ENCODE measurements at regions not wholly inside any gene's neighbourhood (a gene's known extent, or its start where the extent isn't known, plus 50 kb on each side); places are given as distances from the start of the nearest gene placed in this dataset.

DNA sequence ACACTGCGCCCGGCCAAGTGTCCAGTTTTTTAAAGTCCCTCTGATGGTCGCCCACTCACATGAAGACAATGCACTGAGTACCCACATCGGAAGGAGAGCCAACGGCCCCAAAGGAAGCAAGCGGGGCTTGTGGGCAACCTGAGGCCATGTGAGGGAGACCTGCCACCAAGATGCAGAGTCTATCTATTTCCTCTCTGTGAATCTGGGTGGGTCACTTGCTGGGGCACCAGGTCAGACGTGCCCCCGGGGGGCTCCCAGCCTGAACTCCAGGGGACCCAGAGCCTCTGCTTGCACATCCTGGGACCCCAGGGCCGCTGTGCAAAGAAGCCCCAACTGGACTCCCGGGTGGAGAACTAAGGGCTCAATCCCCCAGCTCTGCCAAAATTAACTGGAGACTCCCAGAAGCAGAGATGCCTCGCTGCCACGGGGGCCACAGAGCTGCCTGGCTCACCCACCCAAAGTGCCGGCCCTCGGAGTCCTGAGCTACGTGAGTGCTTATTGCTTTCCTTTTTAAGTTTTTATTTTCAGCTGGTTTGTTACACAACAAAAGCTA, 106.4 kb downstream of the BRD1 start:
- no peak for DNase-seq (ENCODE audit: low read depth in 2 of 2, low spot score in 1 of 2)

DNA sequence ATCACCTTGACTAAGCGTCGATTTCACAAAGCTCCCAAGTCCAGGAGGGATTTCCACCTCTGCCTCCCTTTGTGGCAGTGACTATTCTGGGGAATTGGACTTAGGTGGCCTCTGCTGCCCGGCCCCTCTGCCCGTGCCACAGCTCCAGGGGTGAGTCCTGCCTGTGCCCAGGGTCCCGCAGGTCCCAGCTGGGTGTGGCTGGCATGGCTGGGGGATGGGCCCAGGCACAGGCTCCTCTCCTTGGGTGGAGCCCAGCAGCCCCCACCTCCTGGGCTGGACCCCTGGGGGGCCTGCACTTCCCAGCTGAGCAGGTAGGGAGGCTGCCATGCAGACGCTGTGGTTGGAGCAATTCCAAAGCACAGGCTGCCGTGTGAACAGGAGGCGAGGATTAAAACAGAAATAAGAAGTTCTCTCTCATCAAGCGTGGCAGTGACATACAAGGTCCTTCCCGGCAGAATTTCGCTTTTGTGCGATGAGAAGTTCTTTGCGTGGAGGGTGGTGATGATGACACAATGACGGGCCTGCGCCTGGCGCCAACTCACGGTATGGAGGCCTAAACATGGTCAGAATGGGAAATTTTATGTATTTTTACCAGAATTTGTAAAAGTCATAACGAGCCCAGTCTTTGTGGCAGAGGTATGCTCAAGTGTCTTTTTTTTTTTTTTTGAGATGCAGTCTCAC, 107.3 kb downstream of the BRD1 start:
- no peak for DNase-seq (ENCODE audit: low read depth in 2 of 2, low spot score in 1 of 2)

DNA sequence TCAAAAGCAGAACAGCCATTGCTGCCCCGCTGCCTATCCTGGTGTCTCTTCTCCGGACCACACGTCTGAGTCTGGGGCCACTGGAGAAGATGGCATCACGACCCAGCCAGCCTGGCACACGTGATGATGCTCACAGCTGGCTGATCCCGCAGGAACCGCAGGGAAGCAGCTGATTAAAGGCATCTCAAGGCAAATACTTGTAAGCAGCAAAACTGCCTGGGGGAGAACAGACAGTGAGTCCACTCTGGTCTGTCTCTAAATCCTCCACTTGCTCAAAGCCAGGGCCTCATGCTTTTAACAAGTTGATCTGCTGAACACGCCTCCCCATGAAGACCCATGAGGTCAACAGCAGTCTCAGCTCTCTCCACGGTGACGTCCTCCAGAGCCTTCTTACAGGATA, 108.6 kb downstream of the BRD1 start:
- no peak for DNase-seq (ENCODE audit: low read depth in 2 of 2, low spot score in 1 of 2)

DNA sequence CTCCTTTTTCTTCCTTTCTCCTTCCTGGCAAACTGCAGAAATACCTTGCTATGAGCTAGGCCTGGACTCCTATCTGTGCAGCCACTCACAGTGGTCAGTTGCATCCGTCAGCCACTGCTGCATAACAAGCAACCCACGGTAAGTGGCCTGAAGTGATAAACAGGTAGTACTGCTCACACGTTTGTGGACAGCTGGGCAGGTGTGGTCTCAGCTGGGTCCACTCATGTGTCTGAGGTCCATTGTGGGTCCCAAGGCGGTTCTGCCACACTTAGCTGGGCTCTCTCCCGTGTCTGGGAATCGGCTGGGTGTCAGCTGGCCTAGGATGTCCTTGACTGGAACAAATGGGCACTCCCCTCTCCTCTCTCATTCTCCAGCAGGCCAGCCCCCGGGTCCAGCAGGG, 109.3 kb downstream of the BRD1 start:
- no peak for DNase-seq (ENCODE audit: low read depth in 2 of 2, low spot score in 1 of 2)

DNA sequence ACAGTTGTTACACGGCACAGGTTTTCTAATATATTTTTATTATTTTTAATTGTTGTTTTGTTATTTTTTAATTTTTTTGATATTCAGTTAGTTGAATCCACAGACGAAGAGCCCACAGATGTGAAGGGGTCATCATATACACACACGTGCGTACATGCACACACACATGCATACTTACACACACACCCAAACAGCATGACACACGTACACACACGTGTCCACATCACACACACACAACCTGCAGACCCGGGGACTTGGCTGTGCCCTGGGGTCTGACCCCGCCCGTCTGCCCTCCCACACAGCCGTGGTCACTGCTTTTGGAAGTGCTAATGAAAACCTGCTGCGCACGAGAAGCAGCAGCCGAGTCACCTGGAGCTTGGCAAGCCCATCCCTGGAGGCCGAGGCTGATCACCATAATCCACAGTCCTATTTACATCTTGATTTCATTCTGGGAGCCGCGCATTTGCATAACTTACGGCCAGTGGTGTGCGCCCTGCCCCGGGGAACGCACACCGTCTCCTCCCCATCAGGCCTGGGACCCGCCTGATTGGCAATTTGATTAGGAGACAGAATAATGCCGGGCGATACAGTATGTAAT, 110.3 kb downstream of the BRD1 start:
- DNase-seq (ENCODE audit: low read depth in 2 of 2, low spot score in 1 of 2): no peak

DNA sequence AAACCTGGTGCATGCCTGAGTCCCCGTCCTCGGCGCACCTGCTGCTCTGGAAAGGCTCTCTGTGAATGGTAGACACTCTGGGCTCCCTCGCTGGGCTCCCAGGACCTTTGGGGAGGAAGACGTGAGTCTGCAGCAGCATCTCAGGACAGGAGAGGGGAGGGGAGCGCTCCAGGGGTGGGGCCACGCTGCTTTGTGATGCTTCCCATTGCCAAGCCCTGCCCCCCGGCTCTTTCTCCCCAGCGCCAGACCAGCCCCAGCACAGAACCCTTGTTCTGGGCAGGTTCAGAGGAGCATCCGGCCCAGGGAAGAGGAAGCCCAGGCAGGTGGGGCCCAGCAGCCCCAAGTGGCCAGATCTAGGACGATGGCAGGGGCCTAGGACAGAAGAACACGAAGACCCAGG, 111.2 kb downstream of the BRD1 start:
- no peak for DNase-seq (ENCODE audit: low read depth in 2 of 2, low spot score in 1 of 2)

DNA sequence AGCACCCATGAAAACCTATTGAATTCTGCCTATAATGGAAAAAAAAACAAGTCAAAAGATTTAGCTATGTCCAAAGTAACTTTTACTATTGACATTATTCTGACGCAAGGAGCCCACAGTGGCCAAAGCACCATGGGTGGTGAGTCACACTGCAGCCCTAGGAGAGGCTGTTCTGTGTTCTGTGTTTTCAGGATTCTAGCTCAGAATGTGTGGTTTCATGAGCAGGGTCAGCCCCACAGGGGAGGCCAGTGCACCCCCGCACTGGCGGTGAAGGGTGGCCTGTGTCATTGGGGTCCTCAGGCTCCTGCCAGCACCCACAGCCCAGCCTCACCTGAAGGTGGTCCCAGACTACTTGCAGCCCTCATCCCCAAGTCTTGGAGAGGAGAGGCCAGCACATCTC, 112.2 kb downstream of the BRD1 start:
- DNase-seq (ENCODE audit: low read depth in 2 of 2, low spot score in 1 of 2): no peak

DNA sequence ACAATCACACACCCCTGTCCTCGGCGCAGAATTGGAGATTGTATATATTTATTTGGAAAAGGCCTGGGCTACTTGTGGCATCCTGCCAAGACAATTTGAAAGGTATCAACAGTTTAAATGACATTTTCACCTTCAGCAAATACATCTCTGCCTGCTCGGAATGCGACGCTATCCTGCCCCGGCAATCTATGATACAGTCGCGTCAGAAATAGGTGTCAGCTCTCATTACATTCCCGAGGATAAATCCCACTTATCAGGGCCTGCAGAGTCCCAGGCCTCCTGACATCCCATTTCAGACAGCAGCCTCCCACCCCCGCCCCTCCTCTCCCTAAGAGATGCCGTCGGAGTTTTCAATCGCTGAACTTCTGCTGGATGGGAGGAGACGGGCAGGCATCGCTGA, 114.7 kb downstream of the BRD1 start:
- DNase-seq (ENCODE audit: low read depth in 2 of 2, low spot score in 1 of 2): no peak

DNA sequence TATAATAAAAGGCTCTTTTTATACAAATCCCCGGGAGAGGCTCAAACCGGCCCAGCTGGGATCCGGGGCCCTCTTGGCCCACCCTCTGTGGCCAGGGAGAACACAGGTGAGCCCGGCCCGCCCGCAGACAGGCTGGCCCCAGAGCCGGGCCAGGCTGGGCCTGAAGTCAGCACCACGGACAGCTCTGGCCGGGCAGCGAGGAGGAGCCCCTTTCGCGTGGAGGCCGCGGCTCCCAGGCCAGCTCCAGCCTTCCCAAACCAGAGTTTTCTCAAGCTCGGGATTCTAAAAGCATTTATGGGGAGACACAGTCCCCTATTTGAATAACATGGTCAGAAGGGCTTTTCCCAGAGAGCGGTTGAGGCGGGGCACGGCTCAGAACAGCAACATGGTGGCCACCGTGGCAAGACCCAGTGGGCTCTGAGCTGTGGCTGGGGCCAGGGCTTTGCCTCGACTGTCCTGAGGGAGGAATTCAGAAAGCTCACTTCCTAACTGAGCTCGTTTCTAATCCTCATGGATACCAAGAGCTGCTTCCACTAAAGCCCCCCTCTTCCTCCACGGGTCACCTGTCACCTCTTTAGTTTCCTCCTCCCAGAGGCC, 115.4 kb downstream of the BRD1 start:
- DNase-seq (ENCODE audit: low read depth in 2 of 2, low spot score in 1 of 2): no peak

DNA sequence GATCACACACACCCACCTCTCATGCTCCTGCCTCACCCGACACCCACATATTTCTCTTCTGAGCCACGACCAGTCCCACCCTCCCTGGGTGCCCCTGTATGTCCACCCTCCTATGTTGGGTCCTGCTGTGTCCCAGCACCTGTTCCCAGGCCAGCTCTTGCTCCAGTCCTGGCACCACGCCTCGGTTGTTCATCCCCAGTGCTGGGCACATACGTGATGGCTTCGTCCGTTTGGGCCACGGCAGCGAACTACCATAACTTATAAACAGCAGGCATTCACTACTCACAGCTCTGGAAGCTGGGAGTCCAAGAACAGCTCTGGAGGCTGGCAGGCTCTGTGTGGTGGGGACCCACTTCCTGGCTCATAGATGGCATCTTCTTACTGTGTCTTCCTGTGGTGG, 116.9 kb downstream of the BRD1 start:
- no peak for DNase-seq (ENCODE audit: low read depth in 2 of 2, low spot score in 1 of 2)

DNA sequence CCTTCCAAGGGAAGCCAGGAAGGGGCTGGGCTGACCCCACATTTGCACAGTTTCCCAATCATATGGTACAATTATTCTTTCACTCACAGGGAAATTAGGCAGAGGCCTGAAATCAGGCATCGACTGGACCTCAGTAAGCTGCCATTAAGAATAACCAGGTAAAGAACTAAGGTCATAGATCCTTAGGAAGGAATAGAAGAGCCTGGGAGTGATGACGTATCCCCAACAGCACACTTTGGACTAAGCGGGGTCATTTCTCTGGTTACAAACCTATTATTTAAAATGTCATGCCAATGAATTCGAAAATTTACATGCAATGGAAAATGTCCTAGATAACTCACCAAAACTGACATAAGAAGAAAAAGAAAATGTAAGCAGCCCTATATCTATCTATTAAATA, 118.2 kb downstream of the BRD1 start:
- no peak for DNase-seq (ENCODE audit: low read depth in 2 of 2, low spot score in 1 of 2)

DNA sequence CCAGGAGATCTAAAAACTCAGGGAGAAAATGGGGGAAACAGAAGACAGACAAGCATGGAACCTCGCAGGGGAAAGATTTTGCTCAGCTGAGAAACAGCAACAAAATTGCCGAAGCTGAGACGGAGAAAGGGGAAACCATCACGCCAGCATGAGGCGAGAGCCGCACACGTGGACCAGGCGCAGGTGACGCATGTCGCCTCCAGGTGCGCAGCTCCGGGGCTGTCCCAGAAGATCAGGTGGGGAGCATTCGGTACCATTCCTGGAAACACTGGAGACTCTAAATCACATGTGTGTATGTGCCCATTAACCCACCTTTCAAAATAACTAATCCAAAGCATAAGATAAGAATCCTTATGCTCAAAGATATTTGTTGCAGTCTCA, 121.7 kb downstream of the BRD1 start:
- DNase-seq (ENCODE audit: low read depth in 2 of 2, low spot score in 1 of 2): no peak

DNA sequence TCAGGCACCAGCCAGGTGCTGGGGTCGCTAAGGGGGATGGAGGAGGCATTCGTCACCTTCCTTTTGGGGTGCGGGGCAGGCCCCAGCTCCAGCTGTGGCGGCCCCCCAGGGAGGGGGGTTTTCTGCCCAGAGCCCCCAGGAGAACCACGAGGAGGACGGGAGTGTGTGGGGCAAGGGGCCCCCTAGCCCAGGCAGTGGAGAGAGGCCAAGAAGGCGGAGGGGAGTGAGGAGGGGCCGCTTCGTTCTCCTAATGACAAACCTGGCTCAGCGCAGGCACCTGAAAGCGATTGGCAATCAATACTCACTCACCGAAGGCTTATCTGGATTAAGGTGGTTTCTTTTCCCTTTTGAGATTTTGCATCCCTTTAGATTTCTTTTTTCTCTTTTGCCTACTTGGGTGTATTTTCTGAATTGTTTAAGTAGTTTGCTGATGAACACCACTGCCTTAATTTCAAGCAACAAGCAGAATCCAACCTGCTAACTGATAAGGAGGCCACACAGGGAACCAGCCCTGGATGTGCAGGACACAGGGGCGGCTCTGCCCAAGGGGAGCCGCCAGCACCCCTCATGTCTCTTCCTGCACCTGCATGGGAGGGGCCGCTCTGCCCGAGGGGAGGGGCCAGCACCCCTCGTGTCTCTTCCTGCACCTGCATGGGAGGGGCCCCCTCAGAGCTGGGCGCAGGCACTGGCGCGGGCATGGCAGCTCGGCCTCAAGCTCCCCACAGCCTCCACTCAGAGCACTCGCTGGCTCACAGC, 122.3 kb downstream of the BRD1 start:
- DNase-seq (ENCODE audit: low read depth in 2 of 2, low spot score in 1 of 2): no peak

DNA sequence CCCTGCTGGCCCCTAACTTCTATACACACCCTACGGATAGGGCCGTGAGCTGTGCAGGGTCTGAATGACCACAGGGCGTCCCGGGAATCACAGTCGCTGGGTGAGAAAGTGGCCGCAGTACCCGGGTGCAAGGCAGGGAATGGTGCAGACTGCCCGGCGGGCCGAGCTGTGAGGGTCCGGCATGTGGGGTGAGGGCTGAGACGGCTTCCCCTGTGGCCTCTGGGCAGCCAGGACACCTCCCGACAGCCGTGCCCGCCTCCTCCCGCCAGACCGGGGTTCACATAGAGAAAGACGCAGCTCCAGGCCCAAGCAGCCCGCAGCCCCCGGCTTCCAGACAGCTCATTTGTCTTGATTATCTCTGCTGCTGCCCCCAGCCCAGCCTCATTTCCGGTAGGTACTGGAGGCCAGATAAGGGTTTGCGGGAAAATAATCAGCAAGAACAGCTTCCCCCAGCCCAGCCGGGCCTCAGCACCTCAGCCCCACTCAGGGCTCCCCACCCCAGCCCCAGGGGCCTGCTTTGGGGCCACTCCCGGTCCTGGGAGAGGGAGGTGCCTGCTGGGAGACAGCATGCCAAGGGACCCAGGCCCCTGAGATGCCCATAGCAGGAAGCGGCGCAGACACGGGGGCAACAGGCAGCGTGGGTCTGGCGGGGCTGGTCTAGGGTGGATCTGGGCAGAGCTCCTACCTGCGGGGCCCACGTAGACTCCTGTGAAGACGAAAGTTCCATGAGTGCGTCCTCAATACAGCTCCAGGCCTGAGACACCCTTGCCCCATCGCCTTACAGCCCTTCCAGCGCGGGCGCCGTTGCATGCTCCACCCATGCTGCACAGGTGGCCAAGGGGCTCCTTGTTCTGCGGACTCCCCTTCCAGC, 123.1 kb downstream of the BRD1 start:
- no peak for DNase-seq (ENCODE audit: low read depth in 2 of 2, low spot score in 1 of 2)

DNA sequence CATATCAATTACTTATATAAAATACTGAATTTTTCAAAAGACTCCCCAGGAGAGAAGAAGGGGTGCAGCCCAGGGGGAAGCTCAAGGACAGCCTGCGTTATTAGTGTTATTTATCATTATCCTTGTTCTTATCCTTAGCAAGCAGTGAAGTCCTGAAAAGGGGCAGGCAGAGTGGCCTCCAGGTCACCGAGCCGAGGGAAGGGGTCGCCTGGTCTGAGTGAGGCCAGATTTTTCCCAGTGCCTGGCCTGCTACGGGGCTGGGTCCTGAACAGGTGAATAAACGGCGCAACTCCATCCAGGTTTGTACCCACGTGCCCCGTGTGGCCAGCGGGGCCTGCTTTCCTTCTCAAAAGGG, 123.7 kb downstream of the BRD1 start:
- DNase-seq (ENCODE audit: low read depth in 2 of 2, low spot score in 1 of 2): no peak

DNA sequence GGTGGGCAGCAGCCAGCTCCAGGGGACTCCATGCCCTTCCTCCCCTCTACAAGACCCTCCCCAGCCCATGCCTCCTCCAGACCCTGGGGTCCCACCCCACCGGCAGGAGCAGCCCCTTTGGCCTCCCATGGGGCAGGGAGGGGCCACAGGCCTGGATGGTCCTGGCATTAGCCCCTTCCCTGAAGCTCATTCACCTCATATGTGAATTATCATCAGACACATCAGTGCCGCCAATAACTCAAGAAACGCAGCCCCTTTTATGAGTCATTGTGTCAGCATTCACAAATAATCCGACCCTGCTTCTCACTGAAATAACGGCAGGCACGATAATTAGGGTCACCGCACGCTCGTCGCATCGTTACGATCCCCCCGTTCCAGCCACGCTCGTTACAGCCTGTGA, 124.2 kb downstream of the BRD1 start:
- no peak for DNase-seq (ENCODE audit: low read depth in 2 of 2, low spot score in 1 of 2)

DNA sequence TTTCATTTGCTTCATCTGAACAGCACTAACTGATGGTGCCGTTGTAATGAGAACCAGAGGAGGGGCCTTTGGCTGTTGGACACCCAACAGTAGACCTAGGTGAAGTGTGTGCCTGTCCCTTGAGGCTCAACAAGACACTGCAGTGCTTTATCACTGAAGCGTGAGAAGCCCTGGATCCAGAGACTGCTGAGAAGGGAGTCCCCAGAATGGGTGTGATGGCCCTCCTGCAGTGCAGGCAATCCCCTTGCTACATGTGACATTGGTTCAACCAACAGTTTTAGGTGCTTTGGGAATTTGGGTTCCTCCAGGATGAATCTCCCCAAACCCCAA, 125.6 kb downstream of the BRD1 start:
- no peak for DNase-seq (ENCODE audit: low read depth in 2 of 2, low spot score in 1 of 2)

DNA sequence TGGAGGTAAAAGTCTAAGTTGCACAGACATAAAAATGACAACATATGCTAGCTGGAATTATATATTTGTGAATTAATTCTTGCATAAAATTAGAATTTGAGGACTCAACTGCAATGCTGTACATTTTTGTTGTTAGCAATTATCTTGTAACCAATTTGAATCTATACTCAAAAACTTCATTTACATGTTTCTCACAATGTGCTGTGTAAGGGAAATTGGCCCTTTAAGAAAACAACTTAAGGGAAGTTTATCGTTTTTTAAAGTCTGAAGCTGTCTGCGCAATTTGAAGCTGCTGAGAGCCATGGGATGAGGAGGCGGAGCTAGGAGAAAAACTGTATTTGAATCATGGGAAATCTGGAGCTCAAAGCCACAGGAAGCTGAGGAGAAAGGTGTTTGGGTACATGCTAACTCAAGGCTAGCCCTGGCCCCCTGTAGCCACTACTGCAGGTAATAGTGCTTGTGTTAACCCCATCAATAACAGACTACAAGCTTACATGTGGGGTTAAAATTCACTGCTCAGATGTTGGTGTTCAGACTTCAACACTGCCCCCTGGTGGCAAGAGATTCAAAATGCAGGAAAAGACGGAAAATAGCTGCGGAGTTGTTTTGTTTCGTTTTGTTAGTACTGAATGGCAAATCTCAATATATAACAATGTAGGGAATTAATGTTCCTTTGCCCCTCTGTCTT, 126.1 kb downstream of the BRD1 start:
- DNase-seq (ENCODE audit: low read depth in 2 of 2, low spot score in 1 of 2): no peak

DNA sequence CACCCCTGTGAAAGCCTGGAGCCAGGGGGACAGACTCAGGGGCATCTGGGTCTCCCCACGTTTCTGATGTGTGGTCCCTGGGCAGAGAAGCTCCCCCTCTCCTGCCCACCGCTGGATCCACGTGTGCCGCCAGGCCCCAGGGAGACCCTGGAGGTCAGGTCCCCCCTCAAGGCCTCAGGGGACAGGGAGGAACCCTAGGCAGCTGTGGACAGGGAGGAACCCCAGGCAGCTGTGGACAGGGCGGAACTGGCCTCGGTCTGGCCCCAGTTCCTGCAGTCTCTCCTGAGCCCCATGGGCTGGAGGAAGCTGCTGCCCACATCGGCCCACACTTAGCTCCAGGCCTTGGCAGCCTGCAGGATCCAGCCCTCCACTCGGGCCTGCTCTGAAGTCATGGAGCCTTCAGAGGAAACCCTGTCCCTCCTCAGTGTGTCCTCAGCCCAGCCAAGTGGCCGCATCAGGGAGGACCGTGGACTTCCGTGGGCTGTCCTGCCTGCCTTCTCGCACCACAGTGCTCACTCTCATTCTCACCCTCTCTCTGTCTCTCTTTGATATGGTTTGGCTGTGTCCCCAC, 127.7 kb downstream of the BRD1 start:
- DNase-seq (ENCODE audit: low read depth in 2 of 2, low spot score in 1 of 2): no peak

DNA sequence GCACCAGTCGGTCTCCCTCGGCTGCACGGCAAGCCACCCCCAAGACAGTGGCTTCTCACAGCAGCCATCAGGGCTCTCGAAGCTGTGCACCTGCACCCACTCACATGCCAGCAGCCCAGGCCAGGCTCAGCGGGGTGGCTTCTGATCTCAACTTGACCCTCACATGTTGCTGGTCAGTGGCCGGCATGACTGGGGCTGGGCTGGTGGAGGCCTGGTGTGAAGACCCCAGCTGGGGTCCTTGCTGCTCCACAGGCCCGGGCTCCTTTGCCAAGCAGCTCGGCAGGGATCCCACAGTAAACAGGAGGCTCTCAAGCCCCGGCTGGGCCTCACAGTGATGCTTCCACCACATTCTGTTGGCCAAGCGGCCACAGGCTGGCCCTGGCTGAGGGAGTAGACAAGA, 128.2 kb downstream of the BRD1 start:
- no peak for DNase-seq (ENCODE audit: low read depth in 2 of 2, low spot score in 1 of 2)

Measured in stimulated activated CD8-positive, alpha-beta memory T cell treated with anti-CD3 and anti-CD28 coated beads, Interleukin-4, amount 100 ng/mL, for 4 hours (primary cell).